A673 (cell line): ENCODE measurements at regions not wholly inside any gene's neighbourhood (a gene's known extent, or its start where the extent isn't known, plus 50 kb on each side); places are given as distances from the start of the nearest gene placed in this dataset.

Source experiments
- BruUV-seq: library from RNA; stranded (reverse); fragments of 400-500 nt; replicated peaks from 2 replicates; lab custom pipeline; 2021; lab: Mats Ljungman, UMichigan
- CTCF ChIA-PET: fragments of 300-600 bp; sonication (Branson Sonifier 250); formaldehyde crosslinking; loops from one replicate; lab custom pipeline; 2022; ENCODE audit warnings: antibody characterized with exemption; lab: Charles Lee
- POLR2A ChIA-PET: fragments of 300-600 bp; sonication (Branson Sonifier 250); formaldehyde crosslinking; loops from one replicate; lab custom pipeline; 2022; ENCODE audit warnings: antibody characterized with exemption; ENCODE audit not compliant: low non-redundant PET; lab: Charles Lee
- DNase-seq: peaks from one replicate; pipeline ENCODE4 v3.0.0-alpha.2; 2015; ENCODE audit warnings: low spot score
- H3K27ac ChIP-seq: fragments of 200-600 bp; sonication (generic); 2 replicates; pipeline ENCODE4 v1.5.1; 2016; ENCODE audit warnings: mixed run types, low read depth, mild to moderate bottlenecking, mixed read lengths, antibody characterized with exemption, low read length; ENCODE audit not compliant: poor library complexity, severe bottlenecking
- H3K27me3 ChIP-seq: fragments of 200-600 bp; sonication (generic); replicated peaks from 2 replicates; pipeline ENCODE4 v1.6.1; 2017; ENCODE audit warnings: mixed run types, low read depth, mild to moderate bottlenecking, mixed read lengths, antibody characterized with exemption, low read length; ENCODE audit not compliant: insufficient read depth, poor library complexity
- H3K36me3 ChIP-seq: fragments of 200-600 bp; sonication (generic); 2 replicates; pipeline ENCODE4 v1.6.1; 2016; ENCODE audit warnings: mixed run types, mild to moderate bottlenecking, mixed read lengths, antibody characterized with exemption, low read length; ENCODE audit not compliant: insufficient read depth, poor library complexity, severe bottlenecking
- H3K4me1 ChIP-seq: fragments of 200-600 bp; sonication (generic); 2 replicates; pipeline ENCODE4 v1.6.1; 2017; ENCODE audit warnings: mixed run types, mild to moderate bottlenecking, mixed read lengths, antibody characterized with exemption, low read length; ENCODE audit not compliant: insufficient read depth, poor library complexity, severe bottlenecking
- H3K4me3 ChIP-seq: fragments of 200-600 bp; sonication (generic); 2 replicates; pipeline ENCODE4 v1.5.1; 2016; ENCODE audit warnings: low read depth, mixed run types, mild to moderate bottlenecking, mixed read lengths, low read length; ENCODE audit not compliant: poor library complexity, severe bottlenecking
- H3K9me3 ChIP-seq: fragments of 200-600 bp; sonication (generic); 2 replicates; pipeline ENCODE4 v1.6.1; 2016; ENCODE audit warnings: mixed run types, low read depth, mild to moderate bottlenecking, mixed read lengths, antibody characterized with exemption, low read length; ENCODE audit not compliant: poor library complexity, severe bottlenecking
- EZH2 ChIP-seq: fragments of 200-600 bp; sonication (generic); IDR thresholded peaks from 2 replicates; pipeline ENCODE4 v1.6.1; 2017; ENCODE audit warnings: borderline replicate concordance, low read depth, mild to moderate bottlenecking, mixed read lengths, antibody characterized with exemption, low read length; ENCODE audit not compliant: poor library complexity, severe bottlenecking
- intact Hi-C: fragments of 100-400 bp; cut with micrococcal nuclease; formaldehyde crosslinking; loops from one replicate; pipeline ENCODE4 v1.10.0; 2022; ENCODE audit not compliant: unreplicated experiment
- TF ChIP-seq, protein P1 (sequence below): fragments of 300-800, 200-600 bp; sonication (generic); conservative IDR thresholded peaks from 2 replicates; pipeline ENCODE4 v1.5.1; 2017; ENCODE audit warnings: low read depth, mild to moderate bottlenecking, antibody characterized with exemption, low read length, moderate library complexity, mixed read lengths

DNA sequence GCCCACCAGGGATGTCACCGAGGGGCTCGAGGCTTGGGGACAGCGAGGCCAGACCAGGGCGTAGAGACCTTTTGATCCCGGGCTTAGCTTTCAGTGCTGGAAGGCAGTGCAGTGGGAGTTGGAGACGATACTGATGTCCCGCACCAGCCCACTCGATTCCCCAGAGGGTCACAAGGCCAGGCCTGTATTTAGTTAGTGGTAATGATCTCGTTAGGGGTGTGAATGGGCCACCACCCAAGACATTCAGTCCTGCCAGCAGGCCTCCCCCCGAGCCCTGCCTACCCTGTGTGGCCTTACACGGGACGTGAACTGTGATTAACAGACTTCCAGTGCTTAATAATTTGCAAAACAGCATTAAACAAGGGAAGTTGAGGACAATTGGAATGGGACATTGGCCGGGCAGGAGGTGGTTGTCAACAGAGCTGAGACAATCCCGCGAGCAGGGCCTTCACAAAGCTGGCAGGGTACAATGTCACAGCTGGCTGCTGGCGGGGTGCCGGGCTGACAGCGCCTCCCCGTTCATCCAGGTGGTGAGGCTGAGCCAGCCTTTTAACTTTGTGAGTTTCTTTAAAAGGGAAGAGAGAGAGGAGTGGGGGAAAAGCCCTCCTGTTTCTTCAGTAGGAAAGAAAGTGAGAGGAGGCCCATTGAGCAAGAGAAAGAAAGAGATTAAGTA, 175.3 kb upstream of the RALGAPA2 start:
- Histone ChIP-seq H3K4me3 (no peak overlapping the region), H3K27me3 (peaks cover 4% of the 10 kb centered on the region), H3K9me3 (no peaks in the 10 kb centered on the region), H3K27ac (no peak overlapping the region), H3K4me1 (no peaks in the 10 kb centered on the region), H3K36me3 (no peaks in the 10 kb centered on the region)
- ChIA-PET CTCF (no interaction called here), POLR2A (no interaction called here)
- no TSS peak for BruUV-seq
- no peak for TF ChIP-seq EZH2
- TF ChIP-seq, protein P1, sequence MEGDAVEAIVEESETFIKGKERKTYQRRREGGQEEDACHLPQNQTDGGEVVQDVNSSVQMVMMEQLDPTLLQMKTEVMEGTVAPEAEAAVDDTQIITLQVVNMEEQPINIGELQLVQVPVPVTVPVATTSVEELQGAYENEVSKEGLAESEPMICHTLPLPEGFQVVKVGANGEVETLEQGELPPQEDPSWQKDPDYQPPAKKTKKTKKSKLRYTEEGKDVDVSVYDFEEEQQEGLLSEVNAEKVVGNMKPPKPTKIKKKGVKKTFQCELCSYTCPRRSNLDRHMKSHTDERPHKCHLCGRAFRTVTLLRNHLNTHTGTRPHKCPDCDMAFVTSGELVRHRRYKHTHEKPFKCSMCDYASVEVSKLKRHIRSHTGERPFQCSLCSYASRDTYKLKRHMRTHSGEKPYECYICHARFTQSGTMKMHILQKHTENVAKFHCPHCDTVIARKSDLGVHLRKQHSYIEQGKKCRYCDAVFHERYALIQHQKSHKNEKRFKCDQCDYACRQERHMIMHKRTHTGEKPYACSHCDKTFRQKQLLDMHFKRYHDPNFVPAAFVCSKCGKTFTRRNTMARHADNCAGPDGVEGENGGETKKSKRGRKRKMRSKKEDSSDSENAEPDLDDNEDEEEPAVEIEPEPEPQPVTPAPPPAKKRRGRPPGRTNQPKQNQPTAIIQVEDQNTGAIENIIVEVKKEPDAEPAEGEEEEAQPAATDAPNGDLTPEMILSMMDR: no peak
- no peak for DNase-seq
- intact Hi-C loops: no loop called here

GRCh38 chr20:20881808-20882207, 169.4 kb upstream of the RALGAPA2 start:
- H3K4me1 ChIP-seq: no peaks in the 10 kb centered on the region
- no peak overlapping the region for H3K27ac ChIP-seq
- peaks cover 4% of the 10 kb centered on the region for H3K27me3 ChIP-seq
- no TSS peak for BruUV-seq
- TF ChIP-seq EZH2: no peak
- TF ChIP-seq, protein P1: no peak
- CTCF ChIA-PET: no interaction called here
- intact Hi-C loops: no loop called here
- no peak for DNase-seq
- no peak overlapping the region for H3K4me3 ChIP-seq
- no peaks in the 10 kb centered on the region for H3K36me3 ChIP-seq
- POLR2A ChIA-PET: no interaction called here
- H3K9me3 ChIP-seq: no peaks in the 10 kb centered on the region

- no TSS peak for BruUV-seq
- Histone ChIP-seq H3K4me3 (no peak overlapping the region), H3K4me1 (no peaks in the 10 kb centered on the region), H3K27me3 (peaks cover 43% of the 10 kb centered on the region), H3K9me3 (no peaks in the 10 kb centered on the region), H3K36me3 (no peaks in the 10 kb centered on the region), H3K27ac (no peak overlapping the region)
- DNase-seq: no peak
- TF ChIP-seq EZH2: no peak
- ChIA-PET POLR2A (no interaction called here), CTCF (no interaction called here)
- intact Hi-C loops: no loop called here
Measured at GRCh38 chr20:20877079-20877478, 164.6 kb upstream of the RALGAPA2 start.

DNA sequence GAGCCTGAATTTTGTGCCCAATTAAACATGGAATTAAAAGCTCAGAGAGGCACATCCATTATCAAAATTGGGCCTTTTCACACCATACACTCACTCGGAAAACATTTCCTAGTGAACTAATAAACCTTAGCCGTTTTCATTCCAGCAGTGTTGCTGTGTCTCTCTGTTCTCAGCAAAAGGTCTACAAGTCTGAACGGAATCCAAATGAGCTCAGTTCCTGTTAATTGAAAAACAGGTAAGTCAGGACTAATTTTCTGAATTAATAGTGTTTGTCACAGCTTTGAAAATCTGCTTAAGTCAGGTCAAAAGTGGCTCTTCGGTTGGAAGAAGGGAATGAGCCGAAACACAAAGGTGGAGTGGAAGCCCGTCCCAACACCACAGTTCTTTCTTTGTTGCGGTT, 163.3 kb upstream of the RALGAPA2 start:
- Histone ChIP-seq H3K27ac (no peak overlapping the region), H3K27me3 (peaks cover 48% of the 10 kb centered on the region), H3K4me1 (no peaks in the 10 kb centered on the region), H3K4me3 (no peak overlapping the region), H3K9me3 (no peaks in the 10 kb centered on the region), H3K36me3 (no peaks in the 10 kb centered on the region)
- BruUV-seq: no TSS peak
- DNase-seq: no peak
- ChIA-PET CTCF (no interaction called here), POLR2A (no interaction called here)
- no peak for TF ChIP-seq EZH2
- TF ChIP-seq, protein P1: no peak
- intact Hi-C loops: no loop called here
